WTC11 (cell line): ENCODE measurements at regions not wholly inside any gene's neighbourhood (a gene's known extent, or its start where the extent isn't known, plus 50 kb on each side); places are given as distances from the start of the nearest gene placed in this dataset.

Source experiments
- ATAC-seq: fragments of 200-7000 bp; cut with Tn5 transposase; 2 replicates; pipeline ENCODE4 v1.10.0; 2021; ENCODE audit warnings: mild to moderate bottlenecking, moderate library complexity
- CTCF ChIA-PET: fragments of 300-600 bp; sonication (Branson Sonifier 250); formaldehyde crosslinking; loops from one replicate; lab custom pipeline; 2021; ENCODE audit warnings: antibody characterized with exemption; lab: Charles Lee
- POLR2A ChIA-PET: fragments of 350-600 bp; sonication (Branson Sonifier 250); formaldehyde crosslinking; loops from one replicate; lab custom pipeline; 2021; ENCODE audit warnings: antibody characterized with exemption; lab: Charles Lee
- DNase-seq: peaks from one replicate; pipeline ENCODE4 v3.0.0; 2021; ENCODE audit warnings: low spot score
- H3K27ac Mint-ChIP-seq: 2 replicates; pipeline ENCODE4 v1.8.0; 2021; ENCODE audit warnings: mixed read lengths
- H3K27me3 Mint-ChIP-seq: 2 replicates; pipeline ENCODE4 v1.8.0; 2021; ENCODE audit warnings: low read depth, mild to moderate bottlenecking, moderate library complexity, mixed read lengths
- H3K36me3 Mint-ChIP-seq: 2 replicates; pipeline ENCODE4 v1.8.0; 2021; ENCODE audit warnings: mixed read lengths
- H3K4me1 Mint-ChIP-seq: 2 replicates; pipeline ENCODE4 v1.8.0; 2022; ENCODE audit warnings: mixed read lengths
- H3K4me3 Mint-ChIP-seq: 2 replicates; pipeline ENCODE4 v1.8.0; 2021; ENCODE audit warnings: mild to moderate bottlenecking, moderate library complexity, mixed read lengths
- H3K9me3 Mint-ChIP-seq: 2 replicates; pipeline ENCODE4 v1.8.0; 2021; ENCODE audit warnings: mixed read lengths
- AFF4 ChIP-seq: sonication (generic); formaldehyde crosslinking; IDR thresholded peaks from 2 replicates; pipeline ENCODE4 v1.8.1; 2023; ENCODE audit warnings: mild to moderate bottlenecking, missing genetic modification reagents, borderline replicate concordance
- ARID4B ChIP-seq: sonication (generic); formaldehyde crosslinking; IDR thresholded peaks from 2 replicates; pipeline ENCODE4 v1.8.0; 2023; ENCODE audit warnings: missing genetic modification reagents, mild to moderate bottlenecking, borderline replicate concordance
- CREB1 ChIP-seq: sonication (generic); formaldehyde crosslinking; IDR thresholded peaks from 2 replicates; pipeline ENCODE4 v1.8.0; 2023; ENCODE audit warnings: mild to moderate bottlenecking, missing genetic modification reagents
- CTCF ChIP-seq: fragments of 200-600 bp; IDR thresholded peaks from 2 replicates; pipeline ENCODE4 v1.8.0; 2022; ENCODE audit warnings: antibody characterized with exemption
- E2F4 ChIP-seq: sonication (generic); formaldehyde crosslinking; IDR thresholded peaks from 2 replicates; pipeline ENCODE4 v1.8.1; 2022; ENCODE audit warnings: low read depth, mild to moderate bottlenecking, moderate library complexity, missing genetic modification reagents, borderline replicate concordance
- FOXJ3 ChIP-seq: sonication (generic); formaldehyde crosslinking; IDR thresholded peaks from 2 replicates; pipeline ENCODE4 v1.9.0; 2021; ENCODE audit warnings: missing genetic modification reagents, mild to moderate bottlenecking, borderline replicate concordance
- HMGXB4 ChIP-seq: sonication (generic); formaldehyde crosslinking; IDR thresholded peaks from 2 replicates; pipeline ENCODE4 v1.8.1; 2023; ENCODE audit warnings: mild to moderate bottlenecking, moderate library complexity, missing genetic modification reagents
- IRF1 ChIP-seq: sonication (generic); formaldehyde crosslinking; IDR thresholded peaks from 2 replicates; pipeline ENCODE4 v1.8.0; 2023; ENCODE audit warnings: missing genetic modification reagents
- NFE2L1 ChIP-seq: sonication (generic); formaldehyde crosslinking; IDR thresholded peaks from 2 replicates; pipeline ENCODE4 v1.8.1; 2023; ENCODE audit warnings: missing genetic modification reagents
- NR1H2 ChIP-seq: sonication (generic); formaldehyde crosslinking; IDR thresholded peaks from 2 replicates; pipeline ENCODE4 v1.9.0; 2021; ENCODE audit warnings: mild to moderate bottlenecking, moderate library complexity, missing genetic modification reagents
- TCF7 ChIP-seq: sonication (generic); formaldehyde crosslinking; IDR thresholded peaks from 2 replicates; pipeline ENCODE4 v1.8.0; 2022; ENCODE audit warnings: mild to moderate bottlenecking, low read depth, missing genetic modification reagents, moderate library complexity
- TP53 ChIP-seq: sonication (generic); formaldehyde crosslinking; IDR thresholded peaks from 2 replicates; pipeline ENCODE4 v1.8.1; 2023; ENCODE audit warnings: mild to moderate bottlenecking, missing genetic modification reagents
- ZBTB21 ChIP-seq: sonication (generic); formaldehyde crosslinking; IDR thresholded peaks from 2 replicates; pipeline ENCODE4 v1.8.1; 2023; ENCODE audit warnings: mild to moderate bottlenecking, missing genetic modification reagents, borderline replicate concordance
- ZNF232 ChIP-seq: sonication (generic); formaldehyde crosslinking; IDR thresholded peaks from 2 replicates; pipeline ENCODE4 v1.8.0; 2022; ENCODE audit warnings: mild to moderate bottlenecking, missing genetic modification reagents
- ZNF425 ChIP-seq: fragments of 250-450 bp; sonication (Bioruptor Pico); conservative IDR thresholded peaks from 2 replicates; pipeline ENCODE4 v1.9.0; 2021; ENCODE audit warnings: mild to moderate bottlenecking

- no peaks in the 10 kb centered on the region for H3K27me3 Mint-ChIP-seq
- no peak for DNase-seq
- ChIA-PET CTCF (no interaction called here), POLR2A (no interaction called here)
- H3K4me1 Mint-ChIP-seq, result peaks cover 7% of the 10 kb centered on the region
- H3K9me3 Mint-ChIP-seq, result peaks cover 7% of the 10 kb centered on the region; the same call in 1 of the 2 replicates
- TF ChIP-seq CTCF (no peak), ARID4B (CRISPR knock-in tag) (no peak), NR1H2 (CRISPR knock-in tag) (no peak), NFE2L1 (no peak), FOXJ3 (CRISPR knock-in tag) (no peak), ZBTB21 (CRISPR knock-in tag) (no peak), CREB1 (no peak), AFF4 (CRISPR knock-in tag) (no peak)
- TF ChIP-seq, all 79 proteins: peak for 0
- H3K36me3 Mint-ChIP-seq, result no peaks in the 10 kb centered on the region
- ATAC-seq, result no peak
- no peak overlapping the region for H3K4me3 Mint-ChIP-seq
- no peak overlapping the region for H3K27ac Mint-ChIP-seq
These were observed 390.7 kb upstream of the ETAA1 start for GRCh38 chr2:67006373-67006960.

GRCh38 chr2:67008155-67008554 is 389.0 kb upstream of the ETAA1 start:
- Mint-ChIP-seq H3K9me3 (peaks cover 7% of the 10 kb centered on the region; the same call in 1 of the 2 replicates), H3K27me3 (no peaks in the 10 kb centered on the region), H3K27ac (no peak overlapping the region), H3K36me3 (no peaks in the 10 kb centered on the region), H3K4me1 (peaks cover 4% of the 10 kb centered on the region), H3K4me3 (no peak overlapping the region)
- ATAC-seq, result no peak
- CTCF ChIA-PET, result no interaction called here
- no peak for DNase-seq
- POLR2A ChIA-PET, result no interaction called here
- TF ChIP-seq ZNF232 (CRISPR knock-in tag), result no peak
- TF ChIP-seq ZNF425 (CRISPR knock-in tag), result no peak
- no peak for TF ChIP-seq IRF1 (CRISPR knock-in tag)
- no peak for TF ChIP-seq TCF7 (CRISPR knock-in tag)
- TF ChIP-seq HMGXB4 (CRISPR knock-in tag), result no peak
- no peak for TF ChIP-seq E2F4 (CRISPR knock-in tag)
- no peak for TF ChIP-seq TP53
- no peak for TF ChIP-seq CTCF
